DOHH2 (cell line): ENCODE measurements at regions not wholly inside any gene's neighbourhood (a gene's known extent, or its start where the extent isn't known, plus 50 kb on each side); places are given as distances from the start of the nearest gene placed in this dataset.

ENCODE experiments used
- EZH2phosphoT487 ChIP-seq: fragments of 200-600 bp; sonication (generic); IDR thresholded peaks from 2 replicates; pipeline ENCODE4 v1.6.1; 2017; ENCODE audit warnings: borderline replicate concordance, mild to moderate bottlenecking, antibody characterized with exemption, low read length, moderate library complexity, mixed read lengths
- TF ChIP-seq, protein P1 (sequence below): fragments of 200-600 bp; sonication (generic); IDR thresholded peaks from one replicate; pipeline ENCODE4 v1.5.1; 2014; ENCODE audit warnings: antibody characterized with exemption, mild to moderate bottlenecking, low read depth, low read length; ENCODE audit not compliant: poor library complexity, severe bottlenecking

GRCh38 chr20:52915564-52915963 is 56.6 kb upstream of the TSHZ2 start:
- TF ChIP-seq, protein P1, sequence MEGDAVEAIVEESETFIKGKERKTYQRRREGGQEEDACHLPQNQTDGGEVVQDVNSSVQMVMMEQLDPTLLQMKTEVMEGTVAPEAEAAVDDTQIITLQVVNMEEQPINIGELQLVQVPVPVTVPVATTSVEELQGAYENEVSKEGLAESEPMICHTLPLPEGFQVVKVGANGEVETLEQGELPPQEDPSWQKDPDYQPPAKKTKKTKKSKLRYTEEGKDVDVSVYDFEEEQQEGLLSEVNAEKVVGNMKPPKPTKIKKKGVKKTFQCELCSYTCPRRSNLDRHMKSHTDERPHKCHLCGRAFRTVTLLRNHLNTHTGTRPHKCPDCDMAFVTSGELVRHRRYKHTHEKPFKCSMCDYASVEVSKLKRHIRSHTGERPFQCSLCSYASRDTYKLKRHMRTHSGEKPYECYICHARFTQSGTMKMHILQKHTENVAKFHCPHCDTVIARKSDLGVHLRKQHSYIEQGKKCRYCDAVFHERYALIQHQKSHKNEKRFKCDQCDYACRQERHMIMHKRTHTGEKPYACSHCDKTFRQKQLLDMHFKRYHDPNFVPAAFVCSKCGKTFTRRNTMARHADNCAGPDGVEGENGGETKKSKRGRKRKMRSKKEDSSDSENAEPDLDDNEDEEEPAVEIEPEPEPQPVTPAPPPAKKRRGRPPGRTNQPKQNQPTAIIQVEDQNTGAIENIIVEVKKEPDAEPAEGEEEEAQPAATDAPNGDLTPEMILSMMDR = no peak
- TF ChIP-seq EZH2phosphoT487 = no peak
